Sciatic nerve (tissue), 2 donors: ENCODE measurements at regions not wholly inside any gene's neighbourhood (a gene's known extent, or its start where the extent isn't known, plus 50 kb on each side); places are given as distances from the start of the nearest gene placed in this dataset.
"Not testable (repeated sequence)": the region's sequence is repeated elsewhere in the genome, so short reads cannot be mapped to it uniquely, and the experiment has no call there.

ENCODE experiments used
- ATAC-seq: fragments of 200-7000 bp; cut with Tn5 transposase; one replicate; pipeline ENCODE4 v1.9.1; 2020; ENCODE audit warnings: mild to moderate bottlenecking, moderate library complexity
- DNase-seq: peaks from one replicate; pipeline ENCODE4 v3.0.0-alpha.2; 2020; ENCODE audit warnings: low spot score
- intact Hi-C: fragments of 100-400 bp; cut with DNase I; formaldehyde crosslinking; loops from one replicate; pipeline ENCODE4 v1.14.2; 2022
- donor health status: DM: no; HTN: no; CAD: no.
- donor health status: DM: no; HTN: no; CAD: no.

DNA sequence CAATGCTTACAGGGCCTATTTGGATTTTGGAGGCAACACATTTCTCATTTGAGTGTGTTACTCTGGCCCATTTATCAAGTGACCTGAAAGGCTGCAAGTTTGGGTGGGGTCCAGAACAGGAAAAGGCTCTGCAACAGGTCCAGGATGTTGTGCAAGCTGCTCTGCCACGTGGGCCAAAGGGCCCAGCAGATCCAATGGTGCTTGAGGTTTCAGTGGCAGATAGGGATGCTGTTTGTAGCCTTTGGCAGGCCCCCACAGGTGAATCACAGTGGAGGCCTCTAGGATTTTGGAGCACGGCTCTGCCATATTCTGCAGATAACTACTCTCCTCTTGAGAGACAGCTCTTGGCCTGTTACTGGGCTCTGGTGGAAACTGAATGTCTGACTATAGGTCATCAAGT lies 412.2 kb upstream of the SMIM21 start:
- intact Hi-C loops, DNase-seq, ATAC-seq: not testable (repeated sequence)

DNA sequence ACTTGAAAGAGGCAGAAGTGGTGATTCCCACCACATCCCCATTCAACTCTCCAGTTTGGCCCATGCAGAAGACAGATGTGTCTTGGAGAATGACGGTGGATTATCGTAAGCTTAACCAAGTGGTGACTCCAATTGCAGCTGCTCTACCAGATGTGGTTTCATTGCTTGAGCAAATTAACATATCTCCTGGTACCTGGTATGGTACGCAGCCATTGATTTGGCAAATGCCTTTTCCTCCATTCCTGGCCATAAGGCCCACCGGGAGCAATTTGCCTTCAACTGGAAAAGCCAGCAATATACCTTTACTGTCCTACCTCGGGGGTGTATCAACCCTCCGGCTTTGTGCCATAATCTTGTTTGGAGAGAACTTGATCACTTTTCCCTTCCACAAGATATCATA lies 411.5 kb upstream of the SMIM21 start:
- ATAC-seq (no peak), DNase-seq (no peak)
- intact Hi-C loops = no loop called here

DNA sequence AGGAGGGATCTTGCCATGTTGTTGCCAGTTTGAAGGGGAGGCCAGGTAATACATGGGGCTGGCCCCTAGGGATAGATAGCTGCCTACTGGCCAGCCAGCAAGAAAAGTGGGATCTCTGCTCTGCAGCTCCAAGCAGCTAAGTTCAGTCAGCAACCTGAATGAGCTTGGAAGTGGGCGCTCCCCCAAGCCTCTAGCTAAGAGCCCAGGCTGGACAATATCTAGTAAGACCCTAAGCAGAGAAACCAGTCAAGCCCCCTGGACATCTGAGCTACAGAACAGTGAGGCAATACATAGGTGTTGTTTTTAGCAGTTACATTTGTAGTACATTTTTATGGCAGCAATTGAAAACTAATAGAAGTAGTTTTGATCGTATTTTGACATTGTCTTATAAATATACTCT lies 409.8 kb upstream of the SMIM21 start:
- no peak for DNase-seq
- intact Hi-C loops = no loop called here
- no peak for ATAC-seq

DNA sequence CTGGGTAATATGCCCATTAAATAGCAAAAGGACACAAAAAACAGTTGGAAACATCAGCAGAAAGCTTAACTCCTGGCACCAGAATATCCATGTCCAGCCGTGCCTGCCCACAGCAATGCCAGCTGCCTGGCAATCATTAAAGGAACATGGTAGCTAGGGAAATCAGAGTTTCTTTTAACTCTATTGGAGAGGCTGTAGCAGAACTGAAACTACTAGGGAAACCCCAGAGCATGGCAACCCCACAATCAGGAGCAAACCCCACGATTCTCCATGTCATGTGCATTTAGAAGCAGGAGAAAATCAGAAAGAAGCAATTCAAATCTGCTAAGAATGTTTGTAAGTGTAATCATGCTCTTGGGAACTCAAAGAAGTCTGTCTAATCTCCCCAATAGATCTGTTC lies 409.0 kb upstream of the SMIM21 start:
- intact Hi-C loops = no loop called here
- DNase-seq (no peak), ATAC-seq (no peak)

DNA sequence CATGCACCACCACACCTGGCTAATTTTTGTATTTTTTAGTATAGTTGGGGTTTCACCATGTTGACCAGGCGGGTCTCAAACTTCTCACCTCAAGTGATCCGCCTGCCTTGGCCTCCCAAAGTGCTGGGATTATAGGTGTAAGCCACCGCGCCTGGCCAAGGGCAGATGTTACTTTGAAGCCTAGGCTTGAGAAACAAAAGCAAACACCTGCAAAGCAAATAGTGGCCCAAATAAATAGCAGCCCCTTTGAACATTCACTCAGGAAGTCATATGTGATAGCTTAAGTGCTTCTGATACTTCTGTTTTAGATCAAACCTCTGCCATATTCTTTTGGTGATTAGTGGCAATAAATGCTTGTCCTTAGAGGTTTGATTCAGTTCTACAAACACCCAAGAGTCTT lies 404.5 kb upstream of the SMIM21 start:
- no peak for ATAC-seq
- DNase-seq = no peak
- intact Hi-C loops = no loop called here

DNA sequence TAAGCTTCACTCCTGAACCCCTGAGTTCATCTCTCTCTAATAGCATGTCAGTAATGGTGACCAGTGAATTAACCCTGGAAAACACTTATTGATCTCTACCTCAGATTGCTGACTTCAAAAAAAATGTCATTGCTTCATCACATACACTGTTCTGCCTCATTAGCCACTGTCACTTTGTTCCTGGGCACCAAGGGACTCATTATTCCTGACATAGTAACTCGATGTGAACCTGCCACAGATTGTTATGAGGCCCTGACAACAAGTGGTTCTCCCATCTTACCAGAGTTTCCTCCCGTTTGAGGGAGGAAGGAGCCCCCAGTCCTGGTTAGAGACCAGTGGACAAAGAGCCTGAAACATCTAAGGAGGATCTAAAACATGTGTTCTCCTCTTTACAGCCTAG lies 403.3 kb upstream of the SMIM21 start:
- ATAC-seq (no peak), DNase-seq (no peak)
- intact Hi-C loops = no loop called here

DNA sequence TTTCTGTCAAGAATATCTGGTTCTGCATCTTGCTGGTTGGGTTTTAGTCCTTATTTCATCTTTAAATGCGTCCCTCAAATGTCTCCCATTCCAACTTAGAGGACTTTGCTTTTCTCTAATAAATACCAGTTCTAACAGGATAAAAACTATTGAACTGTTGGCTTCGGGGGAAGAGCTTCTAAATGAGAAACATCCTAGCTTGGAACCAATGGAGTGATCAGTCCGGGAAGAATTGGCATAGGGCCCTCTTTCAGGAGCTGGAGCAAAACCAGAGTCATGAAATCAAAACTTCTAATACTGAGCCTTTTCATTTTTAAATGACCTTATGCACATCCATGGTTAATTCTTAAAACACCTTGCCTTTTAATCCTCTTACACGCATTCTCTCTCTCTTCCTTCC lies 401.6 kb upstream of the SMIM21 start:
- ATAC-seq (no peak), DNase-seq (no peak)
- intact Hi-C loops = no loop called here

DNA sequence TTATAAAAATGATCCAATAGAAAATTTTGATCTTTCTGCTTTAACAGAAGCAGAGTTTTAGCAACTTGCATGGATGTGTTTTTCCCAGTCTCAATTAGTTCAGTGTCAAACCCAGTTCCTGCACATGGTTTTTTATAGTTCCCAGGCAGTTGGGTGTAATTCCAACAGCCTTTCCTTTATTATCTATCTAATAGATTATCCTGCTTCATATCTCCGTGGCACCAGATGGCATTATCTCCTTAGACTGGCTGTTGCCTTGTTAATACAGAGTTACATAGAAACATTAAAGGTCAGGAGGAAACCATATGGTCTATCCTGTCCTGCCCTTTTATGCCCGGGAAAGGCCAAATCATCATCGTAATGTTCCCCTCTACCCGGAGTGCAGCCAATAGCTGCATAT lies 400.9 kb upstream of the SMIM21 start:
- intact Hi-C loops = no loop called here
- ATAC-seq (no peak), DNase-seq (no peak)

DNA sequence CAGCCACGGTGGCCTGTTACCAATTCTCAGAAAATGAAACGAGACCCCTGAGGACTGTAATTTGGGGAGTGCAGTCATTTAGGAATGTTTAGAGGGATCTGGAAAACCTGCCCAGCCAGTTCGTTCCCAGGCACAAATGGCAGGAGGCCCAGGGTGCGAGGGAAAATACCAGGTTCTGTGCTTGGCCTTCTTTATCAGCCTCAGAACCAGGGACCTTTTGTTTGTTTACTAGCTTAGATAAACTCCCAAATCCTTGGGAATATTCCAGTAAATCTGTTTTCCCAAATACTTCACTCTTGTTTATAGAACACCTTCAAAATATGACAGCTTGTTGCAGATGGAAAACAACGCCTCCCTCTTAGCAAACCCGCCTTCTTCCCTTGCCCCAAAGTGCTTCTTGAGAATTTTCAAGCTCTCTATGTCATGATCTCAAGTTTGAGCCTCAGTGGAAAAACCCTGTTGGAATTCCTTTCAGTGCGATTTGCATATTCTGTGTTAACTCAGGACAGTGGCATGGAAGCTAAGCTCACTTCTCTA lies 400.3 kb upstream of the SMIM21 start:
- intact Hi-C loops = no loop called here
- no peak for DNase-seq
- no peak for ATAC-seq

DNA sequence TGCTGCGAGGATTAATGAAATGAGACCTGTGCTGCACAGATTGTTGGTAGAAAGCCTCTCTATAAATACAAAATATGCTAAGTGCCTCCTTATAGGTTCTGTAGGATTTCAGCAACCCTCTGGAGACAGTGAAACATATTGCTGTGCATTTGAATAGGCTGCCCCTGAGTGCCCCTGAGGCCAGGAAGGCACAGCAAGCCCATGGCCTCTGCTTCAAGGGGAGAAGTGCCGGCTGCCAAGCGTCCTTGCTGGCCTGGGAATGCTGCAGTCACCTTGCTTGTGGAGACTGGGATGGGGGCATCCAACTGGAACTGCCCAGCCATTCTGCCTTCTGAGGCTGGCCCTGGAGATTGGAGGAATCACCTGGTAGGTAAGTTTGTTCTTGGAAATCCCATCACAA lies 397.2 kb upstream of the SMIM21 start:
- ATAC-seq (no peak), DNase-seq (no peak)
- intact Hi-C loops = no loop called here

DNA sequence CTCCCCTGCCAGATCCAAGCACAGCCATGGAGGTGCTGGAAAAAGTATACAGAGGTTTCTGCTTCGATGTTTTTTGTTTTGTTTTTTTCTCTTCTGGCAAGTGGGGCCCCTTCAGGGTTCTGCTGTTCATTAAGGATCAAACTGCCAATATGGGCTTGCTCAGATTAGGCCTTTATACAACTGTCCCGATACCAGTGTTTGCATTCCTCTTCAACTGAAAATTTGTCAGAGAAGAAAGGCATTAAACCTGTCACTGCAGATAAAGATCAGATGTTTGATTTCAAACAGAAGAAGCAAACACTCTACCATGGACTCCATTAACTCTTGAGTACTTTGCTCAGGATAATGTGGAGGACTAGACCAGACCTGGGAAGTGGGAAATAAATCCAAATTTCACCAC lies 396.0 kb upstream of the SMIM21 start:
- ATAC-seq (no peak), DNase-seq (no peak)
- intact Hi-C loops = no loop called here

DNA sequence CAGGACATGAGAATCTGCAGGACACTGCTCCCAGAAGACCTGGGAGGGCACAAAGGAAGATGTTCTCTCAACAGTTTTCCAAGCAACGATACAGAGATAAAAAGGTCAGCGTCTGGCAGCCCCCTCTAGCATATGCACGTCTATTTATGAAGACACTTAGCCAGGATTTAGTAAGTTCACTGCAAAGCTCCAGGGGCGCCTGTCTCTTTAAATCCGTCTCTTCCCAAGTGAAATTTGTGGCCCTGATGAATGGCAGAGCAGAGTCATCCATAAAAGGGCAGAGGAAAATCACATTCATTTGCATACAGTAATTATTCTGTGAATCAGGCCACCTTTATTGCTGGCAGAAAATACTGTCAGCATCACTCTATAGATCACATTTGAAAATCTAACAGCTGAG lies 390.9 kb upstream of the SMIM21 start:
- intact Hi-C loops = no loop called here
- no peak for ATAC-seq

DNA sequence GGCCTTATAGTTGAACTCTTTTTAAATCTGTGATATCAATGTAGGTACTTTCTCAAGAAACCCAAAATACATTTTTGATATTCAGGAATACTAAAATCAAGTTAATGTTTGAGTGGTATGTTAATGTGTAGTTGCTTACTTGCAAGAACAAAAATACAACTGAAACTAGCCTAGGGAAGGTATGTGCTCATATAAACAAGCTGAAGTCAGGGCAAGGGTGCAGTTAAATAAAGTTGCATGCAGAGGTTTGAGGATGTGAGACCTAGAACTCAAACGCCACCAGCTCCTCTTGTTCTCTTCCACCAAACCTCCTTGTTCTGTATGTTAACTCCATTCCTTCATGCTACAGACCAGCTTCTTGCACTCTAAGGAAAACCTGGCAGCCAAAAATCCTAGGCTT lies 388.3 kb upstream of the SMIM21 start:
- no peak for ATAC-seq
- intact Hi-C loops = no loop called here

More for the DNA sequence above, 390.9 kb upstream of the SMIM21 start:
- no peak for DNase-seq

DNA sequence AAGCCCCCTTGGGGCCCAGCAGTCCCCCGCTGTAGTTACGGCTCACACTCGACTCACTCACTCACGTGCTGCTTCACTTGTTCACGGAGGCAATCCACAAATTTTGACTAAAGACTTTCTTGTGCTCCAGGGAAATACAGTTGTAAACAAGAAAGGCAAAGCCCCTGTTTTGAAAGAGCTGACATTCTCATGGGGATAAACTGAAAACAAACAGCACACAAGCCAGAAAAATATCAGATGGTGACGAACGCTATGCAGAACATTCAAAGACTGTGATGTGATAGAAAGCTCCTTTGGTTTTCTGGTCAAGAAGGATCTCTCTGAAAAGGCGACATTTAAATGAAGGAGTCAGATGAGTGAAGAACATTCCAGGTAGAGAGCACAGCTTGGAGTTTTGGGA lies 385.3 kb upstream of the SMIM21 start:
- DNase-seq (no peak), ATAC-seq (no peak)
- intact Hi-C loops = no loop called here

More for the DNA sequence above, 388.3 kb upstream of the SMIM21 start:
- no peak for DNase-seq

DNA sequence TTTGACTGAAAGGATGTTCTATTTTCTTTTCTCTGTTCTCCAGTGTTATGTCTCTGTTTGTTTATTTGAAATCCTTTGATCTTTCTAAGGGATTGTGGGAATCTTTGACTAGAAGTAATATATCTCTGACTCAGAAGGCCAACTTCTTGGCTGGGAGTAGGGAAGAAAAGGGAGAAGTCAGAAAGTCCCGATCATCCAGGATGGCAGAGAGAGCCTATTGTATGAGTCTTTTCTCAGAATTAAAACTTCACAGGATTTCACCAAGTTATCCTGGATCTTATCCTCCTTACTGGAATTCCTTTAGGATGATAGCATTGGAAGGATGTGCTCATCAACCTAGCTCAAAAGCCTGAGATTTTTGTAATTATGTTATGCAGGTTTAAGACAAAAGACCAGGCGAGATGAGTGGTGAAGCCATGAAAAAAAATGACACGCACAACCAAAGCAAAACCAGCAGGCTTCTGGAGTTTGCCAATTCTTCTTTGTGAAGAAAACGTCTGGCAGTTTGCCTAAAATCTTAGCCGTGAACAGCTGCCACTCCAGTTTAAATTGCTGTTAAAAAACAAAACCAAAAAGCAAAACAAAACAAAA lies 383.6 kb upstream of the SMIM21 start:
- intact Hi-C loops = no loop called here
- ATAC-seq (no peak), DNase-seq (no peak)

DNA sequence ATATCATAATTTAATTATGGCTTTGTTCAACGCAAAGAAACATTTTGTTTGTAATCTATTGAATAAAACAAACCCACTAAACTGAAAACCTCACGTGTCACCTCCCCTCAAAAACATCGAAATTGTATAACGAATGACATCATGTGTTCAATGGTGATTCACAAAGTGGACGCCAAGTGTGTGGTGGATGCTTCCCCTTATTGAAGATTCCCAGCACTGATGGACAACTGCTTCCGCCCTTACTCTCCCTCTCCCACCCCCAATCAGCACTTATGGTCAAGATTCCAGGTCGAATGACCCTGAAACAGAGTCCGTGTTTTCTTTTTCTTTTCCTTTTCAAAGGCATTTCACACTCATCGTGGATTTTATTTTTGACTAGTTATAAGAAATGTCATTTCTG lies 383.0 kb upstream of the SMIM21 start:
- DNase-seq (no peak), ATAC-seq (no peak)
- intact Hi-C loops = no loop called here

DNA sequence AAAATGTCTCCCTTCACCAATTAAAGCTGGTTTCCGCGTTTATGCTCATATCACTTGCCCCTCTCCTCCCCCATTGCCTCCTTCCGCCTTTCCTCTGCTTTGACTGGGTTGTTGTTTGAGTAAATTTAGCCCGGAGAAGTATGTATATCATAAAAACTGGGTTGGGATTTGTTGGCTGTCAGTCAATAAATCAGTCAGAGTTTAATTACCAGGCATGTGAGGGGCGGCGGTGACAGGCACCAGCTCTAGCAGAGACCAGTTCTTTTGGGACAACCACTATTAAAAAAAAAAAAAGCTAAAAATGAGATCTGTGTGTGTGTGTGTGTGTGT lies 382.4 kb upstream of the SMIM21 start:
- DNase-seq (no peak), ATAC-seq (no peak)
- intact Hi-C loops = no loop called here

DNA sequence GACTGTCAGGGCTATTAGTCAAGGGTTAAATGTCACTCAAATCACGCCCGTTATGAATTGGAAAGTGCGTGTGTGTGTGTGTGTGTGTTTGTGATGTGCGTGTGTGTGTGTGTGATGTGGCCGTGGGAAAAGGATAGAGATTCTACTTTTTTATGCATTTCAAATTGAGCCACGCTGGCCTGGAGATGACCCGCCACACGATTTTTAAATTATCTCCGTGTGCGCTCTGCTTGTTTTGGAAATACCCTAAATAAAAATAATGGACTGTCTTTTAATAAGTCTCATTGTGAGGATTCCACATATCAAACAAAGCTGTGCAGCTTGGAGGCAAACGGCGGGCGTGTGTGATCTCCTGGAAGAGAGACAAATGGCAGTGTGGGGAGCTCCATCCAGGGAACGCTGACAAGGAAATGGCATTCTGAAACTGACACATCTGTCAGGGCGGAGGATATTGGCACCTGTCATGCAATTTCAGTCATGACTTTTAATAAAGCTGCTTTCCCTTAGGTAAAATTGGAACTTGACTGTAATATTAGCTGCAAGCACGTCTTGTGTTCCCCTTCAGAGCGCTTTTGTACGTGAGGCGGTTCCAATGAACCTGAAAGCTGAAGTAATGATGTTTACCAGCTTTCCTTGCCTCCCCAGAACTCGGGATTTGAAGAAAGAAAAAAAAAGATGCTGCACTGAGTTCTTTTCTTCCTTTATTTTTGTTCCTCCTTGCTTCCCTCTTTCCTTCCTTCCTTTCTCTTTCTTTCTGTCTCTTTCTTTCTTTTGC lies 381.8 kb upstream of the SMIM21 start:
- no peak for DNase-seq
- no peak for ATAC-seq
- intact Hi-C loops = no loop called here

DNA sequence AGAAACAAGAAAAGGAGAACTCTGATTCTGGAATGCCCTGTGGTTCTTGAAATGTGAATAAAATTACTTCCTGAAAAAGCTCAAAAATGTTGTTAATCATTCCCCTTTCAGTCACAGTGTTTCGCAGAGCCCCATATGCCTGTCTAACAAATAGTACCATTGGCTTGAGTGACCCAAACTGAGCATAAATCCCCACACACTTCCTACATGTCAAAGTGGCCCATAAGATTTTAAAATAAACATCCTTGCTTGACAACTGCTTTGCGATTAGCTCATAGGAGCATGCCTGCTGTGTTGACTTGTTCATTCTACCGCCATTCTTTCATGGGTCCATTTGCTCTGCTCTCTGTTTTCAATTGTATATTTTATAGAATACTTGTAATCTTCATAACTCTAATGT lies 377.8 kb upstream of the SMIM21 start:
- intact Hi-C loops = no loop called here
- DNase-seq = no peak
- no peak for ATAC-seq

DNA sequence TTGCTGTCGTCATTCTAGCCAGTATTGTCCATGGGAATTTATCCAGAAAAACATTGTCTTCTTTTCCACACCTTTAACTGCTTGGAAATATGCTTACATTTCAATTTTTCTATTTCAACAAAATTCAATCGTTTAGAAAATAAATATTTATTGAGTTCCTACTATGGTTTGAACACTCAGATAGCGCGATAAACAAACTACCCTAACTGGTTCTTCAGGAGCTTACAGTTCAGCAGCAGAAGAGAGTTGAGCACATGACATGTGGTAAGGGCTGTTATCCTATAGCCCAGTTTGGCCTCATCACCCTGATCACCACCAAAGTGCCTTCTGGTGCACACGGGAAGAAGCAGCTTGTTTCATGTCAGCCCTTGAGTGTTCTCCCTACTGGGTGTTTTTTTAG lies 375.2 kb upstream of the SMIM21 start:
- intact Hi-C loops = no loop called here
- no peak for ATAC-seq
- no peak for DNase-seq

DNA sequence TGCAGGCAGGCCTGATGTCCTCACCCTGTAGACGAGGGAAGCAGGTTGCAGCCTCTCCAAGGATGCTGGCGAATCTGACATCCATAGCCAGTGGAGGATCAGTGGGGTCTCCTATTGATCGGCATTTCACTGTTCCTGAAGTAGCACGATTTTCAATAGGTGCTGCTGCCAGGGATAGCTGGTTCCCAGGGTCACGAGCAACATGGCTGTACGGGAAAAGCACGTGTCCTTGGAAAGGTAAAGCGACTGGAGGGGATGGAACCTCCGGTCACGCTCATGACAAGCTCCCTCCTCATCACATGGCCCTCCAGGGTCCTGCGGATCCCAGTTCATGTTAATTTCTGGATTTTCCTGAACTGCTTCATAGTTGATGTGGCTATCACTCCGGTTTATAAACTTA lies 373.7 kb upstream of the SMIM21 start:
- intact Hi-C loops = no loop called here
- ATAC-seq (no peak), DNase-seq (no peak)
